Endometrium (tissue), 2 donors: ENCODE measurements at regions not wholly inside any gene's neighbourhood (a gene's known extent, or its start where the extent isn't known, plus 50 kb on each side); places are given as distances from the start of the nearest gene placed in this dataset.

Source experiments
- FAIRE-seq: peaks from 2 replicates; lab custom pipeline; 2012; peaks lifted over from hg19 to GRCh38; lab: Jason Lieb, UNC
- donor health status: control.
- donor health status: control.

- no peak for FAIRE-seq
Measured at GRCh38 chr20:11401988-11402387, 515.7 kb upstream of the BTBD3 start.

GRCh38 chr20:11403711-11404110 is 514.0 kb upstream of the BTBD3 start:
- peak; percentile 87 for FAIRE-seq

- FAIRE-seq: no peak
Measured at GRCh38 chr20:11406877-11407276, 510.8 kb upstream of the BTBD3 start.

DNA sequence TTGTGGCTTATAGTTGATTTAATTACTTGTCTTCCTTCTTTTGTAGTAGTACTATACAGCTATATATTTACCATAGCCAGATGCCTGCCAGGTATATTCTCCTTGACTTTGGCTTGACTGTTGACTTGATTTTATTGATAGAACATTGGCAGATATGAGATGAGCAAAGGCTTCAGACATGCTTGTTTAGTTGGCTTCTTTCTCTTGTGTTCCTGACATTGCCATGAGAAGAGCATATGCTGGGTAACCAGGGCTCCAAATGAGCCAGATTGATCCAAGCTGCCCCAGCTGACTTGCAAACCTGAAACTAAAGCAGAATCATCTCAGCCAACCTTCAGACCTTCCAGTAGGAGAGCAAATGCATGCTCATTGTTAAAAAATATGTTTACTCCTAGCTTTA is 508.1 kb upstream of the BTBD3 start:
- FAIRE-seq: no peak

DNA sequence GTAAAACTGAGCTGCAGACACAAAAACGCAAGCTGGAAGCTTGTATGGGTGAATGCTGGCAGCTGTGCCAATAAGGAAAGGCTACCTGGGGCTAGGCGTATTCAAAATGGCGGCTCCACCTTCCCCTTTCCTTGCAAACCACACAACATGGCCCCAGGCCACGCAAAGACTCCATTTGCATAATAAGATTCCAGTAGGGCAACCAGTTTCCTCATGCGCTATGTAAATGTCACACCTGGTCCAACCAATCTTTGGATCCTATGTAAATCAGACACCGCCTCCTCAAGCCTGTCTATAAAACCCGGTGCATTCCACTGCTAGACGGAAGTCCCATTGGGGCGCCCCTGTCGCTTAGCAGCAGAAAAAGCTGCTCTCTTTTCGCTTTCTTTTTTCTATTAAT is 505.9 kb upstream of the BTBD3 start:
- no peak for FAIRE-seq

- FAIRE-seq: peak; percentile 21
Measured at GRCh38 chr20:11426948-11427347, 490.7 kb upstream of the BTBD3 start.

- no peak for FAIRE-seq
Measured at GRCh38 chr20:11429168-11429567, 488.5 kb upstream of the BTBD3 start.

DNA sequence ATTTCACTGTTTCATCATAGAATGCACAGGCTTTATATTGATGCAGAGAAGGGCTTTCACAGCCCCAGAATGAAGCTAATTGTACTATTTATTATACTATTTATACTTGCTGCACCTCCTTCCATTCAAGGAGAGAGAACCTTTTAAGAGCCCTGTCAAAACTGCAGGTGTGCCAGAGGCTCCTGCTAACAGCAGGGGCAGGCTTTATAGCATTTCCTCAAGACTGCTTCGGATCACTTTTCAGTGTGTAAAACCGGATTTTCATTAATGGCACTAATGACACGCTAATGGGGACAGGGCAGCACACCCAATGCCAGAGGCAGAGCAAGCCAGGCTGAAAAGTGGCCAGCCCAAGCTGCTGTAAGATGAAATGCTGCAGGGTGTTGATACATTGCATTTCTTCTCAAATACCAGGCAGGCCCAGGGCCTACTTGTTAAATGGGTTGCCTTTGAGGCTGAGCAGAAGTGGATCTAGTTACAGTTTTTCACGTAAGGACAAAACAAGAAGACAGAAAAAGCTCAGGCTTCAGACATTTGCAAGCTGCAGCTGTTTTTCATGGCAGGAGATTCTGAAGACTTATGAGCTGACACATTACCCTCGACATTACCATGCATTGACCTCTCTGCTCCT is 487.7 kb upstream of the BTBD3 start:
- FAIRE-seq: no peak

DNA sequence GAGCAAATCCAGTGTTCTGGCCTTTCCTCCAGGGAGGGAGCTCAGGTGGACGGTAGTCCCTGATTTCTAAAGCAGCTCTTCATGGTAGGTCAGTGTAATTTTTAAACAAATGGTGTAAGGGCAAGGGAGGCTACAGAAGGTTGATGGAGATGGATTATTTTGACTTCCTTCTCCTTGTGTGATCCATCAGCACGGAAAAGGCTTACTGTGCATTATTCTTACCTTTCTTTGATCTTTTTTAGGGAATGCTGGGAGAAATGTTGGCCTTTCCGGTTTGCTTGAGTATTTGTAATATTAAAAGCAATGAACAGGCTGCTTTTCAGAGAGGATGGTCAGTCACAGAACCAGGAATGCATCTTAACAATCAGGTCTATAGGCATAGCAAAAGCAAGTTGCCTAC is 487.0 kb upstream of the BTBD3 start:
- no peak for FAIRE-seq

DNA sequence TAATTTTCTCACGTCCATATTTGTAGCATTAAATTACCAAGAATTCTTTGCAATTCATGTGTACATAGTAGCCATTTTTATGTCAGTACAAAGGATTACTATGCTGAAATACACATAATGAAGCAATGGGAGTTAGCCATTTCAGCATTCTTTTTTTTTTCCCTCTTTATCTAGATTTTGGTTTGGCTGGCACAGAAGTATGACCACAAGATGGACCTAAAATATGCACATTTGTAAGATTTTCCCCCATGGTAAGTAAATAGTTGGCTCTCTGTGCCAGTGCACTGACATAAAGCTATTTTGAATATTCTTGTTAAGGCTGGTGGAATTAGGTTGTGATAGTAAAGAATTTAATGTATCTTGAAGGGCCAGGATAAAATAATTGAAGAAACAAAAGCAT is 486.1 kb upstream of the BTBD3 start:
- FAIRE-seq: no peak

GRCh38 chr20:11432407-11432806 is 485.3 kb upstream of the BTBD3 start:
- no peak for FAIRE-seq

- FAIRE-seq: no peak
Measured at GRCh38 chr20:11436113-11436905, 481.4 kb upstream of the BTBD3 start.

- no peak for FAIRE-seq
Measured at GRCh38 chr20:11437090-11437489, 480.6 kb upstream of the BTBD3 start.

GRCh38 chr20:11437611-11438380 is 479.9 kb upstream of the BTBD3 start:
- FAIRE-seq: no peak

GRCh38 chr20:11438412-11438811 is 479.3 kb upstream of the BTBD3 start:
- FAIRE-seq: no peak

GRCh38 chr20:11443382-11444119 is 474.1 kb upstream of the BTBD3 start:
- FAIRE-seq: no peak

- FAIRE-seq: no peak
Measured at GRCh38 chr20:11445161-11445560, 472.5 kb upstream of the BTBD3 start.

DNA sequence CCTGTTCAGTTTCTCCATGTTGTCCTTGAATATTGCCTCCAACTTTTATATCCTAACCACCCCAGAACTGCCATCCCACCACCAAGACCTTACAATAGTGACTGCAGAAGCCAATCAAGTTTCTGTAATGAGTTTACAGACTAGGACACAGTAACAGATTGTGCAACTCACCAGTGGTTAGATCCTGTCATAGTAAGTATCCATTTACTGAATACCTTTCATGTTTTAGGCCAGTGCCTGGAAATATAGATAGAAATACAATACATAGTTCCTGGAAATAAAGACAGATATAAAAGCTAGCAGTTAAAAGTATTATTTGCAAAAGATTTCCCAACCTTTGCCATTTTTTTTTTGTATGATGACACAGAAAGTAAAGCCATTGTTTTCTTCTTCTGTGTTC is 471.8 kb upstream of the BTBD3 start:
- no peak for FAIRE-seq

GRCh38 chr20:11447371-11448100 is 470.2 kb upstream of the BTBD3 start:
- FAIRE-seq: no peak

DNA sequence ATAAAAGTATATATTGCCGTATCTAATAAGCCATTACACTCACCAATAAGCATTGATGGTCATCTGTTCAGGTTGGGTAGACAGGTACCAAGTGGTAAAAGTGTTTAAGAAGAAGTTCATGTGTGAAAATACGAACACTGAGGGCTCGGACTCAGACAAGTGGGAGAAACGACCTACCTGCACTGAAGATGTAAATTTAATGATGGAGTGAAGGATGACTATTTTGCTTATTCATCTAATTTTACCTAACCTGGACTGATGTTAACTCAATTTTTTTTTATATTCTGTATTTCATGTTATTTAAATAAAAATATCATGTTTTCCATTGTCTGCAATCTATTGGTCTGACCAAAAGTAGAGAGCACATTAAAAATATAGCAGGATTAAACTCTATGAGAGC is 469.1 kb upstream of the BTBD3 start:
- no peak for FAIRE-seq

DNA sequence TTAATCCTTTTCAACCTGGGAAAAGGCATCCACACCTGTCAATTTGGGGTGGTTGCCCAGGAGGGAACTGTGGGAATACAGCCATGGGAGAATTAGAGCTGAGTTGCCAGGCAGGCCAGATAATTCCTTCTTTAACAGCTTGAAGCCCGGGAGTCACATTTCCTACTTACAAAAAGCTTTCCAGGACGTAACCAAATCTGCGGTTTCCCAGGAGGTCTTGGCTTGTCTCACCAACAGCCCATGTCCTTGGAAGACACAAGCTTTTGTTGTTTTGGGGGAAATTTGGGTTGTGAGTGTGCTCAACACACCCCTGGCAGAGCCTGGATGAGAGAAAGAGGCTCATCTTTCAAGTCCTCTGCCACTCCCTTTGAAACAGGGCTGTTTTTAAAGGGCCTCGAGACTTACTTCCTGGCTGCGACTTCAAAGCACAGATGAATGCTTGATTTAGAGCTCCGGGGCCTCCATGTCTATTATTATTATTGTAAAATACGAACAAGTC is 465.9 kb upstream of the BTBD3 start:
- no peak for FAIRE-seq

DNA sequence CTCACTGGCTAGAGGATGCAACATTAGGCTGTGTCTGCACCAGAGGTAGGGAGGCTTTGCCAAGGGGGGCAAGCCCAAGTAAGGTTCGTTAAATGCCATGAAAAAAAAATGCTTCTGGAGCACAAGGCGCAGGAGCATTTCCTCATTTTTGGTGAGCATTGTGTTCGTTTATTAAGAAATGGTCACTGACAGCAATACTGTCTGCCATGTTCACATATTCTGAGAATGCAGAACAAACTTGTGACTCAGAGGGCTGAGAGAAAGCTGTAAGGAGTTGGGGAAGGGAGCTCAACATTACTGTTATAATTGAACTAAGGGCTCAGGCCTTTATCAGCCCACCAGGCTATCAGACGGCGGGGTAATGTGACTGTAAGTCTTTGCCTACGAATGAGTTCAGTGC is 465.4 kb upstream of the BTBD3 start:
- FAIRE-seq: no peak
